Left renal pelvis (tissue), 4 donors: ENCODE measurements at regions not wholly inside any gene's neighbourhood (a gene's known extent, or its start where the extent isn't known, plus 50 kb on each side); places are given as distances from the start of the nearest gene placed in this dataset.

Source experiments
- DNase-seq, 4 donors: peaks; one replicate each; pipeline ENCODE4 v3.0.0-alpha.2; 2013; ENCODE audit warnings: low read depth in 4 of 4, low spot score in 3 of 4

GRCh38 chr2:173629076-173629475 lies 274.4 kb downstream of the CDCA7 start:
- DNase-seq: no peak

DNA sequence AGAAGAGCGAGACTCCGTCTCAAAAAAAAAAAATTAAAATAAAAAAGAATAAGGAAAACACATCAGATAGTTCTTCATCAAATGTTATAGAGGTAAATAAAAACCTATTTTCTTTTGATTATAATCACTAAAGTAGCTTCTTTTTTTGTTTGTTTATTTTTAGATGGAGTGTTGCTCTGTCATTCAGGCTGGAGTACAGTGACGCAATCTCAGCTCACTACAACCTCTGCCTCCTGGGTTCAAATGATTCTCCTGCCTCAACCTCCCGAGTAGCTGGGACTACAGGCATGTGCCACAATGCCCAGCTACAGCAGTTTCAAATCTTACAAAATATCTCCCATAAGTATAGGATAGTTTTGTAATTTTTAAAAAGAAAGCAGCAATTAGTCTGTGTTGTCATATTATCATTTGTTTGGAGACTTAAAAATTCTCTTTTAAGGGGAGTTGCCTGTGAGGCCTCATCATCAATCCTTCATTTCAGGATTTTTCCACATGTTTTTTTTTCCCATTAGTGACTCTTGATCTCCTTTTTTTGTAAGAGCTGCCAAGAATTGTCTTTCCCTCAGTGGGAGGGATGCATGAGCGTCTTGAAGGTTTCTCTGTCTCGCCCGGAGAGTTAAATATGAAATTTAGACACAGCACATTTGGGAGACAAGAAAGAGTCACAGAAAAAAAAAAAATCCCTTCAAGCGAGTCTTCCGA lies 275.9 kb downstream of the CDCA7 start:
- DNase-seq: no peak

DNA sequence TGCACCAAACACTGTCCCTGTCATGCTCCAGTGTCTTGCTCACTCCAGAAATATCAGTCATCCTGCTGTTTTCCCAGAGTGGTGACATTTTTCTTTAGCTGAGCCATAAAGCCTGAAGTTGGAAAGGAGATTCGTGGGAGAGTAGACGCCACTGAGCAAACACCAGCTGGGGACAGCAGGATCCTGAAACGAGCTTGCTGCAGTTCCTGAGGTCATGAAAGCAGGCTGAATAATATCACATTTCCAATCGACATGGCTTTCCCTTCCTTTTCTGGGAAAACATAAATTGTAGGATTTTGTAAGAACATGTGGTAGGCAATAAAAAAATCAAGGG lies 276.4 kb downstream of the CDCA7 start:
- peak; percentile 71 to 79 (median 74) for DNase-seq

GRCh38 chr2:173644146-173644545 lies 289.5 kb downstream of the CDCA7 start:
- no peak for DNase-seq

DNA sequence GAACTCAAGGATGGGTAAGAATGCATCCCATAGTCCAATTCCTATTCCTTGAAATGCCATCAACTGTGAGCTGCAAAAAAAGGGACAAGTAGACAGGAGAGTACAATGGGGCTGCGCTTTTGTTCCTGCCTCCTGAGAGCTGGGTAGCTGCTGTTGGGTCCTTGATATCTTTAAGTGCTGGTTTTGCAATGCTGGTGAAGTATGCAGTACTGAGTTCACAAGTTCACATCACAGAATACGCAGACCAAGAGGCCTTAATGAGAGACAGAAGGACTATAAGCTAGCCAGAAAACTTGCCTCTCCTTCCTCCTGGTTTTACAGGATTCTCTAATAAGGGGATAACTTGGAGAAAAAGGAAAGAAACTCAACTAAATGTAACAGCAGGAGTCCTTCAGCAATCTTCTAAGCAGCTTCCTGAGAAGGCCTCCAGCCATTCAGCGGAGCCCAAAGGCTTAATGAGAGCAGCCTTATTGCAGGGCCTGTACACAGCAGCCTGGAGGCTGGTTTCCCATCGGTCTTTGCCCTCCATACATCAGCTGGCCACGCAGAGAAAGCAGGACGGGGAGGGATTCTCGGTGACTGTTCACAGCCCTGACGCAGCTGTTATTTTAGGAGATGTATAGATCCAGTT lies 293.1 kb downstream of the CDCA7 start:
- no peak for DNase-seq

DNA sequence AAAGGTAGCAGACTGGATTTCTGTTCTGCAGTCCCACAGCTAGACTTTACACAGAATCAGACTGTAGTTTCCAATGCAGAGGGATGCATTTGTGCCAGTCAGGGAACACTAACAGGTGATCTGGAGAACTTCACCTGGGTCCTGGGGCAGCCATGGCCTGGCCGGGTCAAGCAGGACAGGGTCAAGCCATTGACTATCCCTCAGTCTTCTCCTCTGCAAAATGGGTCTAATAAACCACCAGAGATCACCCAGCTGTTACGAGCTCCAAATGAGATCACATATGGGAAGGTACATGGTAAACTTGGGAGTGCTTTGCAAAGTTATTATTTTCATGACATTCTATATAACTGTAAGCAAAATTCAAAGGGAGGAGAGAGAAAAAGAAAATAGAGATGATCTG lies 294.1 kb downstream of the CDCA7 start:
- no peak for DNase-seq

DNA sequence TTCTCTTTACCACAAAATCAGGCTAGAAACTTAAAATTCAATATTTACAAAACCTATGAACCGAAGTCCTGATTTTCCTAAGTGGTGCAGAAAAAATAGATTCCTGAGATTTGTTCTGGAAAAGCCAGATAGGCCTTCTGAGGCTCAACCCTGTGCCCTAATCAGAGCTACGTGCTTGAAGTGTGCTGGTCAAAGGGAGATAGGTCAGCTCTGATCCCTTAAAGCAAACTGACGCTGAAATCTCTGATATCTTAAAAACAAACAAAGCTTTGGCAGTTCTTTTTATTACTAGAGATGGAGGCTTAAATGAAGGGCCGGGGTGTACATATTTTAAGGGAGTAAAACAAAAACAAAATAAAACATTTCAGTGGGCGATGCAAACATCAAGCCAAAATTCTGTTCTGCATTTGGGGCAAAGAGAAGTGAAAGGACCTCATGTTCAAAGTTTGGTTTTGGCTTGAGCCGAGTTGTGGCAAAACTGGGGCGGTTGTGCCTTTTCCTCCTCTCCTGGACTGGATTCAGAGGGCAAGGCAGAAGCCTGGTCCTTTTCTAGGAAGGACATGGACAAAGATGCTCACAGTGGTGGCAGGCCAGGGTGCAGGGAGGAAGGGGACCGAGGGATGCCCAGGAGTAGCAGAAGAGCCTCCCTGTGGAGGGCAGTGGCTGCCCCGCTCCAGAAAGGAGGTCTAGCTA lies 295.0 kb downstream of the CDCA7 start:
- no peak for DNase-seq

GRCh38 chr2:173651891-173652290 lies 297.2 kb downstream of the CDCA7 start:
- no peak for DNase-seq

DNA sequence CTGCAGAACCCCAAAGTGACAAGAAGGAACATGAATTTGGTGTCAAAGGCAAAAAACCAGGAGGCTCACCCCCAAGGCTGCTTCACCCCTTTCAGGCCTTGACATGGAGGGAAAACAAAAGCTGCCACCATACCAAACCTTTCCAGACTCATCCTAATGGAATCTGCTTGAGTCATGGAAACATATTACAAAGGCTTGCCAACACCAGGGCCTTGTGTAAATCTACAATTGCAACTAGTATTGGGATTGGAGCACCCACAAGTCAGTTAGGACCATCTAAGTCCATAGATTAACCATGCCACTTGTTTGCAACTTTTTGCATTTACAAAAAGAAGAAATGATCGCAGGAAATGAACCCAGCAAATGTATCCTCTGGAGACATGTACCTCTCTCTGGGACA lies 297.6 kb downstream of the CDCA7 start:
- no peak for DNase-seq

DNA sequence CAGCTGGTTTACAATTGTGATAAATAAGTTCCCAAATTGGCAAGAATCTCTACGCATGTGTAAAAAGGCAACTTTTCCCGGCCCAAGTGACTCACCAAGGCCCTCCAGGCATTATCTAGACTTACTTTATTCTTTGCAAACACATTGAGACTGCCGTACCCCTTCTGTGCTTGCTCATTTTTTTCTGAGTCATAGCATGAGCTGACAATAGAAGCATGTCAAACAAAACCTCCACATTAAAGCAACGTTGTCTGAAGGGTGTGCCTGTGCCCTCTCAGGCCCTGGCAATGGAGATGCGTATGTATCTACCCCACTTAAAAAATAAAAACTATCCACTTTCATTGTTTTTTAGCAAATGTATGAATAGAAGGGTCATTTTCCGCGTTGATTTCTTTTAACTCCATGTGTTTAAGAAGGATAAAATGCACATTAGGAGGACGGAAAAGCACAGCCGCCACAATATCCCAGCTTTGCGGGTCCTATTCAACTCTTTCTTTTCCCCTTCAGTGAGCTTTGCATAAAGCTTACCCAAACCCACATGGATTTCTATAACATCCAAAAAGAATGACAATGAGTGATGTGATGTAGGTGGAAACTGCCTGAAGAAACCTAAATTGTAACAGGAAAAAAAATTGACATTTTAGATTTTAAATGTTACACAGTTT lies 298.2 kb downstream of the CDCA7 start:
- no peak for DNase-seq

DNA sequence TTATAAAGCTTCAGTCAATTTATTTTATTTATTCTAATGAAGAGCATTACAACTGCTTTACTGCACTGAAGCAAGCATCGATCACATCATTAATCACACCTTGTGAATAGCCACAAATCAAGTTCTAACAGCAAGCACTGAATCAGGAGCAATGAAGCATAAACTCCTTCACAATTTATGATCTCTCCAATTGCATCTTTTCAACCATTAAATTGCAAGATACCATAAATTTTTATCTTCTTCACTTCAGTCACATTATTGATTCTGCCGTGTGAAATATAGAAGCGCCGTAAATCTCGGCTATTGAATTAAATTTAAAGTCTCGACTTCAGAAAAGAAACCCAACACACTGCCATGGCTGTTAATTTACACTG lies 298.7 kb downstream of the CDCA7 start:
- DNase-seq: no peak

DNA sequence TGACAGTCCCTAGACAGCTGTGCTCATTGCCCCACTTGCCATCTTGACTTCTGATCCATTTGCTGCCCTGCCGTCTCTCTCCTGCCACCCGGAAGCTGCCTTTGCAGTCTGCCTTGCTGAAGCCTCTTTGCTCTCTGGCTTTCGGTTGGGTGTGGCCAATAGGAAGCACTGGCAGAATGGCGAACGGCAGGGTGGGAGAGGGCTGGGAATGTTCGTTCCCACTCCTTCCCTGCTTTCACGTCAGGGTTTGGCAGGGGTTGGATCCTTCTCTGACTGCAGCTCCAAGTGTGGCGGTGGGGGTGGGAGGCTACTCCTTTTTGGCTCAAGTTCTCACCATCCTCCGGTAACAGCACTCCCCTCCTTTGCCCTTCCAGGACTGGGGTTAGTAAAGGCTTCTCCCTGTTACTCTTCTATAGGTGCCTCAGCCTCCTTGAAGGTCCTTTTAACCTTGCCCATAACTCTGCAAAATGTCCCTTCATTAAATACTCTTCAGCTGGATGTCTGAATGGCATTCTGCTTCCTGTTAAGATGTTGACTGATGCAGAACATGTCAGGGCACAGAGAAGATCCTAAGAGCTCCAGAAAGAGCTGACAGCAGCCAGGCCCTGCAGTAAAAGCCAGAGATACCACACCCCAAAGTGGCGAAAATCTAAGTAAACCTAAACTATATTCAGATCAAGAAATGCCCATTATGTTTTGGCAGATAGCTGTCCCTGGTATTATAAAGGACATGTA lies 299.7 kb downstream of the CDCA7 start:
- DNase-seq: no peak

DNA sequence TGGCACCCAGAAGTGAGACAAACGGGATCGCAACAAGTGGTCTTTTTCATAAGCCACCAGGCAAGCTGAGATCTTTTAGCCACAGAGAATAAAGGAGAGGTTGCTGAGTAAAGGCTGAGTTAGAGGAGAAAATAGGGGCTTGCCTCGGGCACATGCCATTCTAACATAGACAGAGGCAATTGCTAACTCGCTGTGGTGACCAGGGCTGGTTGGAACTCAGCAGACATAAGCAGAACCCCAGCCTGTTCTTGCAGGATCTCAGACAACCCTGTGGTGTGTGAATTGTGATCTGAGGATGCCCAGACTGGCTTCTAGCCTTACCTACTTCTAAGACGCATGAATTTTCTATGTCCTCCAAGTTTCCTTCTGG lies 300.2 kb downstream of the CDCA7 start:
- DNase-seq: no peak

DNA sequence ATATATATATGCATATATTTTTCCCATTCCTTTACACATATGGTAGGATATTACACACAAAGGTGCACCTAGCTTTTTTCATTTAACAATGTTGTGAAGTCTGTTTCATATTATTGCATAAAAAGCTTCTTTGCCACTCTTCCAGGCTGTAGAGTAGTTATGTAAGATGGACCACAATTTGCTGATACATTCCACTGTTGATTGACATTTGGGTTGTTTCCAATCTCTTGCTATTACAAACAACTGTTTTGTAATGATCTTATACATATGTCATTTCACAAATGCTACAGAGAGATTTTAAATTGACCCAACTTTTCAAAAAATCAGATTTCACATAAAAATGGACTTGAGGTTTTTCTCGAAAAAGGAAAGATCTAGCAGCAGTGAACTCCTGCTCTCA lies 301.4 kb downstream of the CDCA7 start:
- DNase-seq: no peak

- no peak for DNase-seq
Measured at GRCh38 chr2:173657996-173658717, 303.5 kb downstream of the CDCA7 start.

DNA sequence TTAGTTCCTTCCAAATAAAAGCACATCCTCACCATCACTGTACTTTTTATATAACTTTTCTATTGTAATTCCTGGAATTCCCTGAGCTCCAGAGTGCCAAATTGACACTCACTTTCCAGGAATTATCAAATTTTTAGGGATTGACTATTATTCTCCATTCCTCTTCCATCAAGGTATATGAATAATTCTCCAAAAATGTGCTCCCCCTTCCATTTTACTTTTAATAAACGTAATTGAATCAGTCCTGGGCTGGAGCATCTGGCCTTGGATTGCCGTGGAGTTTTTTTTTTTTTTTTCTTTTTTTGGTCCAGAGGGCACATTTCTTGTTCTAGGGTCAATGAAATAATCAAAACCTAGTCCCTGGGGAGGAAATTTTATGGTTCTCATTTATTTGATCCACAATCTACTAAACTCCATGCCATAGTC lies 304.3 kb downstream of the CDCA7 start:
- DNase-seq: no peak

DNA sequence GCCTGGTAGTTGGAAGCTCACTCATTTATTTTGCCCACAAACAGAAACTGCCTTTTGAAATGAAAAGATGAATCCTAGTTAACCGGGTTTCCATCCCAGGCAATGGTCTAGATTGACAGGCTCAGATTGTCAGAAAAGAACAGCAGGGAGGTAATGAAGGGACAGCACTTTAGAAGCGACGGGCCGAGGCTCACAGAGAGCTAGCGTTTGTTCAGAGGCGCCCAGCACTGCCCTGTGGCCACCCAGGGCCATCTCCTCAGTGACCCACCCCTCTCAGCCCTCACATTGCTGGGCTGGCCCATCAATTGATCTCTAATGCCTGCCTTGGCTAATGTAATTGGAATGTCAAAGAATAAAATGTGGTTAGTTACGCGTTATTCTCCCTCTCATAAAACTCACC lies 304.8 kb downstream of the CDCA7 start:
- no peak for DNase-seq

GRCh38 chr2:173661586-173661985 lies 303.6 kb downstream of the SP3 start:
- DNase-seq: no peak

DNA sequence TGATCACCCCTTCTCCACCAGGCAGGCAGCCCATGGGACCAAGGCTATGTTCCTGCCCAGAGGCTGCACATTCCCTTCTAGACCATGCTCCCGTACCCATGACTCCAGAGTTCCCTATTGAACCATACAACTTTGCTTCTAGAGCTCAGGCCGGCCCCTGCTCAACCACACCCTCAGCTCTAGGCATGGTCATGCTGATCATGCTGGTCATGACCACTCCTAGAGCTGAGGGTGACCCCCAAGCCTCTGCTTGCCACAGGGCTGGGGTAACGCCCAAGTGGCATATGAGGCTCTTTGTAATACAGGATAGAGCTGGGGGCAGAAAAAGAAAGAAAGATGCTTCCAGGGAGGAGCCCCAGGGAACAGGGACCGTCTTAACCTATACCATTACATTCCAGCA lies 301.8 kb downstream of the SP3 start:
- DNase-seq: no peak

DNA sequence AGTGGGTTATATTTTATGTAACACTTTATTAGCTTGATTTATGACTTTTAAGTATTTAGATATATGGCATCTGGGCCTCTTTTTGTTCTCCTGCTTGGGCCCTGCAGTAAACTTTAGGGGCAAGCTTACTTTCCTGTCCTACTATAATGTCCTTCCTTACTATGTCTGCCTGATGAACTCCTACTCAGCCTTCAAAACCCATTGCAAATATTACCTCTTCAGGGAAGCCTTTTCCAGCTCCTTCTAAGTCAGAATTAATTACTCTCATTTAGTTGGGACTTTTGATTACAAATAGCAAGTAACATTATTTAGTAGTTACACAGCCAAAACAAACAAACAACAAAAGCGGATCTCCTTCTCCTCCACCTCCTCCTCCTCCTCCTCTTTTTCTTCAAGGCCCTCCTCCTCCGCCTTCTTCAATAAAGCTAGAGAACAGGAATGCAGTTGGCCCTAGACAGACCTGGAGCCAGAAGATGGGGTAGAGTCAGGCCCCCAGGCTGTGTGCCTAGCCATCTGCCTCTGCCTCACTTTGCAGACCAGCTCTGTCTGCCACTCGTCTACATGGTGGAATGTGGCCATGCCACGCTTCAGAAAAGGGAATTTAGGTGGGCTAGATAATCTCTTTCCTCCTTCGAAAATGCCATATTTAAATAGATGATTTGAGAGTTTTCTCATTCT lies 301.2 kb downstream of the SP3 start:
- no peak for DNase-seq
